T-helper 1 cell (primary cell): ENCODE measurements at regions not wholly inside any gene's neighbourhood (a gene's known extent, or its start where the extent isn't known, plus 50 kb on each side); places are given as distances from the start of the nearest gene placed in this dataset.
A peak's percentile ranks its signal among the peaks of the same experiment; 100 is the strongest.

Experiments used
- DNase-seq, 5 donors: peaks; one replicate each; pipeline ENCODE4 v3.0.0-alpha.2; 2012 to 2020

DNA sequence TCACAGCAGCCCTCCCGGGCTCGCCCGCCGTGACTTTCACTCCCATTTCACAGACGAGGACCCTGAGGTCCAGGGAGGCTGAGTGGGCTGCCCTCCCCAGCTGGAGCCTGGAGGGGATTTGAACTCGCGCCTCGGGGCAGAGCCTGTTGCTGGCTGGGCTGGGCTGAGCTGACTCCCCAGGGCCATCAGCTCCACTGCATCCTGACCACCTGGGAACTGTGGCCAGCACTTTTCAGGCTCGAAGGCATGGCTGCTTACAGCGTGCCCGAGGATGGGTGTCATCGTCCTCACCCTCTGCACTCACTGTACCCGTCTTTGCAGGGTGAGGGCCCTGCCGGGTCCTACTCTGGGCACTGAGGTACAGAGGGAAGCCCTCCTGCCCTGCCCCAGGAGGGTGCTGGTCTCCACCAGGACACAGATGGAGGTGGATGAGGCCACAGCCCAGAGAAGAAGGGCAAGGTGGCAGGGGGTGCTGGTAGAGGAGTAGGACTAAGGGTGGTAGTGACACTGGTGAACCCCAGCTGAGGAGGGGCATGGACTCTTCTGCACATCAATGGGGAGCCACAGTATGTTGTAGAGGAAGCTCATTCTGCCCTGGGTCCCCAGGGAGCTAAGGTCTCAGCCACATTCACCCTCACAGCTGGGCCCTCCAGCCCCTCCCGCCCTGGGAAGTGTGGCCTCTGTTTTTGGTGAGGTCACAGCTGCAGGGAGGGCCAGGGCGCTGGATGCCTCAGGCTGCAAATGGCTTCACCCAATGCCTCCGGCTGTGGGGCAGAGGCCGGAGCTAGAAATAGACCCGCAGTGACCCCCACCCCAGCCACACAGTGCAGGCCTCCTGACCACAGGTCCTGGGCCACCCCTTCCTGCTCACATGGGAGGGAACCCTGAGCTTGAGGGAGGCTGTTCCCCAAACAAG is 365.1 kb upstream of the SFSWAP start:
- no peak for DNase-seq

DNA sequence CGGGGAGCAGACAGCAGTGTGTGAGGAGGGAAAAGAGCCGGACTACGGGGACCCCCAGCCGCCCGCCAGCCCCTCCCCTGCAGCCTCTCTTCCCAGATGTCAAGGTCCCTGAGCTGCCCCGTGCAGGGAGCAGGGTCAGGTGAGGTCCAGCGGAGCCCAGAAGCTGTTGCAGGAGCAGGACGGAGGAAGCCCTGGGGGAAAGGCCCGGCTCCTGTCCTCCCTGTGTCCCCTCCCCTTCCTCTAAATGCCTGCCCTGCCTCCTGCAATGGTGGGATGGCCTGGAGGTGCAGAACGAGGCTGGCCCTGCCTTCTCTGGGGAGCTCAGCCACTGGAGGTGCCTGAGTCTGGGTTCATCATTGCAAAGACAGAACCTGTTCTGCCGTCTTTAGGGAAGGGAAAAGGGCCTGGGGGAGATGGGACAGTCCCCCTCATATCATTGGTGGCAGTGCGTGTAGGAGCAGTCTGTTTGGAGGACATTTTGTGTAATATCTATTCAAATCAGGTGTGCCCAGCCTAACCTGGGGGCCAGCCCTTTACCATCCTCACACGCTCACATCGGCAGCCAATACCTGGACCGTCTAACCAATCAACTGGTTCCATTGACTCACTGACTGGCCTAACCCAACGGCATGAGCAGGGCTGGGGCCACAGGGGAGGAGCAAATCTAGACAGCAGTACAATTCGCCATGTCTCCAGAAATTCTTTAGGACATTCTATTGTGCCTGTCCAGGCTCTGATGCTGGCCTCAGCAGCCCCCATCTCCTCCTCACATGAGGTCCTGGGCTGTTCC is 364.1 kb upstream of the SFSWAP start:
- no peak for DNase-seq

DNA sequence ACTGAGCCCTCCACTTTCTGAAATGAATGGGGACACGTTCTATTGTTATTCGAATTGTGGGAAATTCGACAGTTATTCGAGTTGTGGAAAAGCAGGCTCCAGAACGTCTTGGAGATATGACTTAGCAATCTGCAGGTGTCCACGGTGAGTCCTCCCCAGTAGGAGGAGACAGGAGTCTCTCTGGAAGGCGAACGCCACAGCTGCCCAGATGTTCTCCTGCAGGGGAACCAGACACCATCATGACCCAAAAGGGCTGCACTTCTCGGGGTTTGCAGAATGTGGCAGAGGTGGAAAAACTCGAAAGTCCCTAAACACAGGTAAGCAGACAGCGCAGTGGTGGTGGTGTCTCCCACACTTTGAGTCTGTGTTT is 363.6 kb upstream of the SFSWAP start:
- no peak for DNase-seq

DNA sequence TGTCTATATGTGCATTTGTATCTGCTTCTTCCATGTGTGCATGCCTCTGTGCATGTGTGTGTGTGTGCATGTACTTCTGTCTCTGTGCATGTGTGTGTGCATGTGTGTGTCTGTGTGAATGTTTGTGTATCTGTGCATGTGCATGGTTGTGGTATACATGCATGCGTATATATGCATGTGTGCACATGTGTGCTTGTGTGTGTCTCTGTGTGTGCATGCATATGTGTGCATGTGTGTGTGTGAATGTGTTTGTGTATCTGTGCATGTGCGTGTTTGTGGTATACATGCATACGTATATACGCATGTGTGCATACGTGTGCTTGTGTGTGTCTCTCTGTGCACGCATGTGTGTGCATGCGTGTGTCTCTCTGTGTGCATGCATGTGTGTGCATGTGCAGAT is 363.2 kb upstream of the SFSWAP start:
- no peak for DNase-seq

DNA sequence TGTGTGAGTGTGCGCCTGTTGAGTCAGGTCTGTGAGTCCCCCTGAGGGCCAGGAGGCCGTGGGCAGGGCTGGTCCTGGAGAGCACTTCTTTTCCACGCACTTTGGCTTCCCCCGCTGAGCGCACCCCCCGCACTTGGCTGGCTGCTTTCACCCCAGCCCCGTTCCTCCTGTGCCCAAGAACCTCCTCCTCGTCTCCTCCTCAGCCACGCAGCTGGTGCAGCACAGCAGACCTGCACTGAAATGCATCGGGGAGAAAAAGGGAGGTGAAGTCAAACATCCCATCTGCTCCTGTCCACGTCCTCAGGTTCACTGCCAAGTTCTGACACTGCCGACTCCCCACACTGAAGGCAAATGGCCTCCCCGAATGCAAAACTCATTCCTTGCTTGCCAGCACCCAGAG is 362.7 kb upstream of the SFSWAP start:
- DNase-seq, result no peak

DNA sequence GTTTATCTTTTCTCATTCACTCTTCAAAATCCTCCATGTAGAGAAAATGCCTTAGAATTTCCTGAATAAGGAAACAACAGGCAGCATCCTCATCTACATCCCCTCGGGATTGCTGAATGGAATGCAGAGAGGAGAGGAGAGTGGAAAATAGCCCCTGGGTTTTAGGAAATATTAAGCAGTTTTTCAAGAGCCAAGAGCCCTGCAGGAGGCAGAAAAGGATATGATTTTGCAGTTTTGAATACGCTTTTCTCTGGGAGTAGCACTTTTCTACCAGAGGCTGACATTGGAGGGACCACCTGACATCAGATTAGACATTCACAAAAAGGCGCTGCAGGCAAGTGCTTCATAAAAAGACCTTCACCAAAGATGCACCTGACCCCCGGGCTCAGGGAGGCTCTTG is 362.2 kb upstream of the SFSWAP start:
- DNase-seq, result no peak

DNA sequence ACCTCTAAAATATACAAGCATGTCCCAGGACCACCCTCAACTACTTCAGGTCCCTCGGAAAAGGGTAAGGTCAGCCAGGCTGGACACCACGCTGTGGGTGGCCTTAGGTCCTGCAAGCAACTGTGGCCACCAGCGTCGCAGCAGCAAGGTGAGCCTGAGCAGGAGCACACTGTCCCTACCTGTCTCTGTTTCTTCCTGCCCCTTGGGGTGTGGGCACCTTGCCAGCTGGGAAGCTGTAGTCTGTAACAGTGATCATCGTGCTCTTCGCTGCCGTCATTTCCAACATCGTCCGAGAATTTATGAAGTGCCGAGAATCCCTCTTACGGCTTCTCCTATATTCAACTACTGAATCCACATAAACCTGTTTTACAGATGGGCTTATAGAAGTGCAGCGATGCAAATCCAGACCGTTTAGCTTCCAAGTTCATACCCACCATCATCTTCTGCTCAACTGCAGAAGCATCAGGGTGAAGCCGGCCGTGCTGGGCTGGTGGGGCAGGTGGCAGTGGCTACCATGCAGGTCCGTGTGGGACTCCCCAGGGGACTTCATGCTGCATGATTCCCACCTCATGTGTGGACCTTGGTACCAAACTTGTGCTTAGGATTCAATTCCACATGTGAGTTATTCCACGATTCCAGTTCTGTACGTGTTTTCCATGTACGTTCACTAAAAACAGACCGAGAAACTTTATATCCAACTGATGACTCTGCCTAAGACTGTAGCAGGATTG is 361.3 kb upstream of the SFSWAP start:
- no peak for DNase-seq

DNA sequence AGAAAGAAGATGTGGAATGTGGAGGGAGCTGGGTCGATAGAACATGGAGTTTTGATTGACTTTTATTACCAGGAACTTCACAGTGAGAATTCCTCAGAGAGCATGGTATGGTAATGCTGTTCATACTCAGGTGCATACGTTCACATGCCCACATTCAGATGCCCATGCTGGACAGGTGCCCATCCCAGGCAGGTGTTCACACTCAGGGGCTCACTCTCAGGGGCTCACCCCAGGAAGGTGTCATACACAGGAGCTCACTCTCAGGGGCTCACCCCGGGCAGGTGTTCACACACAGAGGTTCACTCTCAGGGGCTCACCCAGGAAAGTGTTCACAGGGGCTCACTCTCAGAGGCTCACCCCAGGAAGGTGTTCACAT is 360.0 kb upstream of the SFSWAP start:
- DNase-seq, result no peak

DNA sequence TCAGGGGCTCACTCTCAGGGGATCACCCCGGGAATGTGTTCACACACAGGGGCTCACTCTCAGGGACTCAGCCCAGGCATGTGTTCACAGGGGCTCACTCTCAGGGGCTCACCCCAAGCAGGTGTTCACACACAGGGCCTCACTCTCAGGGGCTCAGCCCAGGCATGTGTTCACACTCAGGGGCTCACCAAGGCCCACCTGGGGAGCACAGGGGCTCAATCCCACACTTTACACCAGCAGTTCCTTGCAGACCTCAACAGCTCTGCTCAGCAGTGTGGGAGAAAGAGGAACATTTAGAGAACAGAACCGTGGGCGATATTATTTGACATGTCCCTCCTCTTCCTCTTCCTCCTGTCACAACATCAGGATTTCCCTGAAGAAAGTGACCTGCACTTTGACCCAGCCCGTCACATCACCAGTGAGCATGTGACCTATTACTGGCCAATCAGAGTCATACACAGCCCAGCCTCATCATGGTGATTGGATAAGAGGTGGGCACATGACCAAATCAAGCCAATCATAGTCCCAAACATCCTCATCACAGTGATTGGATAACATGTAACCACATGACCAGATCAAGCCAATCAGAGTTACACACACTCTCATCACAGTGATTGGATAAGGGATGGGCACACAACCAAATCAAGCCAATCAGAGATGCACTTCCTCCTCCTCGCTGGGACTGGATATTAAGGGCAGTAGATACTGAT is 359.4 kb upstream of the SFSWAP start:
- no peak for DNase-seq

DNA sequence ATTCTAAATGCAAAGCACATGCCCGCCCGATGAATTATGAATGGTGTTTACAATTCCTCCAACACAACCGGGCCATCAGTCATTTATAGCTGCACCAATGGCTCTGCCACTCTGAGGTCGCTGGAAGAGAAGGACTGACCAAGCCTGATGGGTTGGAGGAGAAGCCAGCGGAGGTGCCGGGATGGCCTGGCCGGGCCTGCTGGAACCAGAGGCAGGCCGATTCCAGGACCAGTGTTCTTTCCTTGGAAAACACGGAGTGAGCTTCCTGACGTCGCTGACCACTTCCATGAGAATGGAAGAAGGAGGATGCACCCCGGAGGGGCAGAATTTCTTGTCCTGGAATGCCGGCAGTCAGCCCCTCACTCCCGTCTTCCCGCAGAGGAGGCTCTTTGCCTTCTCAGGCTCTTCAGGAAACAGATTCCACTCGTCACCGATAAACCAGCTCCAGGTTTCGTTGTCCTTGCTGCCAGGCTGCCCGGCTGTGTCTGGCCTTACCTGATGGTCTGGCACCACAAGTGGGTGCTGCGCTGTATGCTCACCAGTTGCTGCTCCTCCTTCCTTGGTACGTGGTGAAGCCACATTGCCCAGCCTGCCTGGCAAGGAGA is 358.5 kb upstream of the SFSWAP start:
- DNase-seq, result no peak

DNA sequence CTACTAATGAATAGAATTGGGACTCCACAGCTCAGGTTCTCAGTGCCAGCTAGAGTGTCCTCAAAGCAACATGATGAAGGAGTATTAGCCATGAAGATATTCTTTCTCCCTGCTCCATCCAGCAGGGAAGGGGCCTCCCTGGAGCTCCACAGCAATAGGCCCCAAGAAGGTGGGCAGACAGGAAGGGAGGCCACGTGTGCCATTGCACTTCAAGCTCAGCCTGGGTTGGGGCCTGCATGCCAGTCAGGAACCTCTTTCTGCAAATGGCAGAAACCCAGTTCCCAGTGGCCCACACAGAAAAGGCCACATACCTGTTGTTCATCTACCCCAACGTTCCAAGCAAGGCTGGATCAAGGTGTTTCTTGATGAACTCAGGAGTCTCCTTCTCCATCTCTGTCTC is 357.5 kb upstream of the SFSWAP start:
- DNase-seq, result no peak

DNA sequence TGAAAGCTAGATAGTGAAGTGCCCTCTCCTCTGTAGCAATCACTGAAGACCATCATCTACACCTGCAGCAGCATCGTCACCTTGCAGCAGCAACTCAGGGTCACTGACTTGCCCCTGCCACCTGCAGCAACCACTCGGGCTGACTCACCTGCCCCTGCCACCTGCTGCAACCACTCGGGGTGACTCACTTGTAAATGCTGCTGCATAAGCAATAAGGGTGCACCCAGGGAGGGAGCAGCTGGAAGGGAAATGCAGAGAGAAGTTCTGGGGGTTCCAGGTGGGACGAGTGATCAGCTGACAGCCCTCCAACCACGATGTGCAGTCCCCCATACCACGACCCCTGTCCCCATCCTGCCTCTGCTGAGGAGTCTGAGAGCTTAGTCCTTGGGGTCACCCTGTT is 357.1 kb upstream of the SFSWAP start:
- DNase-seq, result no peak

DNA sequence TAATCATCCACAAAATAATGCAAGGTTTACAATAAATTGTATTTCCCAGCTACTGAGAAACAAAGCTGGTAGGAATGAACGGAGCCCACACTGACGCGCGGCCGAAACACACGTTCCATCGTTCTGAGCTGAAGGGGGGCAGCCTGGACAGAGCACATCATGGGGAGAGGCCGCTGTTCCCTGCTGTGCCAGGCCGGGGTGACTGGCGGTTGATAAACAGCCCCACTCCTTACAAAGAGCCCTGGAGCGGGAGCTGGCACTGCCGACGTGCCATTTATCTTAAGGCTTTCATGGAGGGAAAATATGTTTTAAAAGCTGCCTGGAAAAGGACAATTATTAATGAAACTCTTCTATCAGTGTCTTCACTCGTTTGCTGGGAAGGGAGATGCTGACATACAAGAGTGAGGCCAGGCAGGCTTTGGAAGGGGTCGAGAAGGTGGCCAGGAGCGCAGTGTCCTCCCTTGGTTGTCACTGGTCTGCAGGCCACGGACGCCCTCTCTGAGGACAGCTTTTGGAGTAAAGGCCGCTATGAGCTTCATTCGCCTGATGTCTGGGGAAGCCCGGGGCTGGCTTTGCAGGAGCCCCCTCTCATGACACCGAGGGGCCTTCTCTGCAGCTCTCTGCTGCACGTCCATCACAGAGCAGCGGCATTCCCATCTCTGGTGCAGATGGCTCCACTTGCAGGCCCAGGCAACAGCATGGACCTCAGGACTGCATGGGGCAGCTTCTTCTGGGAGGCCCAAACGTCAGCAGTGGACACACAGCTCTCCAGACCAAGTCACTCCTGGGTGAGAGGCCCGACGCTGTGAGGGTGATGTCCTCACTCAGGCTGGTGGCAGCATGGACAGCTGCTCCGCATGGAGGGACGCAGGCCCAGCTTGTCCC is 355.3 kb upstream of the SFSWAP start:
- DNase-seq, result no peak

DNA sequence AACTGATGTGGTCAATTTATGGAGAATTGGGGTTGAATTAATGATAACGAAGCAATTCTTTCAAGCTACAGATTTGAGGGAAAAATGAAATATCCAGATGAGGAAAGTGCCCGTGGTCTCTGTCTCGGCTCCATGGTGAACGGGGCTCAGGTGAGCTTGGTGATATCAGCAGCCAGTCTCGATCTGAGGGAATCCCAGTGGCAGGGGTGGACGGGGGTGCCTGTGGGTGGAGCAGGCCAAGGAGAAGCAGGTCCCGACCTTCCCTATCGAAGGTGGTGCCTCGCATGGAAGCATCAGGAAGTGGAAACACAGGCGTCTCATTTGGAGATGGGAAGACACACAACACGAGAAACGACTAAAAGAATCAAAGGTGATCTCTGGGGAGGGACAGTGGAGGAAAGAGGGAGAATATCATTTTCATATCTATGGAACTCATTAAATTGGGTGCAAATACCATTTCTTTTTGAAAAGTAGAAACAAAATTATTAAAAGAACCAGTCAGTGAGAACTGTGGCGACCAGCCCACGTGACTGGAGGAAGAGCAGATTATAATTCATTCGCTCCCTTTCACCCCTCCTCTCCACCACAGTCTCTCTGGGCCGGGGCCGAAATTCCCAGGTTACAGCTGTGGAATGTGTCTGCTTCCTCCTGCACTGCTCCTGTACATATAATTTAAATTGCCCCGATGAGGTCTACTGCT is 354.3 kb upstream of the SFSWAP start:
- no peak for DNase-seq

DNA sequence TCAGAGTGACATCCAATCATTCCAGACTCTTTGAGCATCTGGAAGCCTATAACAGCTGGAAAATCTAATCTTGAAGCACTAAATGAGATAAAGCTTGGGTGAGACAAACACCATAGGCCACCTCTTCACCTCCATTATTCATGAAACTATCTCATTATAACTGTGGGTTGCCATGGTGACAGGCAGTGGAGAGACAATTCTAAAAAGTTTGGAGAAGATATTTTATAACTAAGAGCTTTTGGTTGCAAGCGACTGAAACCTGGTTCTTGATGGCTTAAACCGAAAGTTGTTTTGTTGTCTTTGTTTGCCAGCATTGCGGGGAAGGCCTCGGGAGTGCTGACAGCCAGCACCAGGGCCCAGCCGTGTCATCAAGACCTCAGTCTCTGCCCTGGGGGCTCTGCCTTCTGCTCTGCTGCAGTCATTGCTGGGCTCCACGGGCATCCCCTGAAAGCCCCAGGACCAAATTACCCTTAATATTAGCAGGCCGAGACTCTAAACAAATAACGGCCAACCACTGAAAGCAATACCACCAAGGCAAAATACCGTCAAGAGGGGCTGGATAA is 353.6 kb upstream of the SFSWAP start:
- no peak for DNase-seq

DNA sequence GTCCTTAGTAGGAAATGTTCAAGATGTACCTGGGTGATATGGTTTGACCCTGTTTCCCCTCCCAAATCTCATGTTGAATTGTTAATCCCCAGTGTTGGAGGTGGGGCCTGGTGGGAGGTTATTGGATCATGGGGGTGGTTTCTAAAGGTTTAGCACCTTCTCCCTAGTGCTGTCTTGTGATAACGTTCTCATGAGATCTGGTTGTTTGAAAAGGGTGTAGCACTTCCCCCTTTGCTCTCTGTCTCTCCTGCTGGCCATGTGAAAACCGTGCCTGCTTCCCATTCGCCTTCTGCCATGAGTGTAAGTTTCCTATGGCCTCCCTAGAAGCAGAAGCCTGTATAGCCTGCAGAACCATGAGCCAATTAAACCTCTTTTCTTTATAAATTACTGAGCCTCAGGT is 353.0 kb upstream of the SFSWAP start:
- DNase-seq, result no peak

DNA sequence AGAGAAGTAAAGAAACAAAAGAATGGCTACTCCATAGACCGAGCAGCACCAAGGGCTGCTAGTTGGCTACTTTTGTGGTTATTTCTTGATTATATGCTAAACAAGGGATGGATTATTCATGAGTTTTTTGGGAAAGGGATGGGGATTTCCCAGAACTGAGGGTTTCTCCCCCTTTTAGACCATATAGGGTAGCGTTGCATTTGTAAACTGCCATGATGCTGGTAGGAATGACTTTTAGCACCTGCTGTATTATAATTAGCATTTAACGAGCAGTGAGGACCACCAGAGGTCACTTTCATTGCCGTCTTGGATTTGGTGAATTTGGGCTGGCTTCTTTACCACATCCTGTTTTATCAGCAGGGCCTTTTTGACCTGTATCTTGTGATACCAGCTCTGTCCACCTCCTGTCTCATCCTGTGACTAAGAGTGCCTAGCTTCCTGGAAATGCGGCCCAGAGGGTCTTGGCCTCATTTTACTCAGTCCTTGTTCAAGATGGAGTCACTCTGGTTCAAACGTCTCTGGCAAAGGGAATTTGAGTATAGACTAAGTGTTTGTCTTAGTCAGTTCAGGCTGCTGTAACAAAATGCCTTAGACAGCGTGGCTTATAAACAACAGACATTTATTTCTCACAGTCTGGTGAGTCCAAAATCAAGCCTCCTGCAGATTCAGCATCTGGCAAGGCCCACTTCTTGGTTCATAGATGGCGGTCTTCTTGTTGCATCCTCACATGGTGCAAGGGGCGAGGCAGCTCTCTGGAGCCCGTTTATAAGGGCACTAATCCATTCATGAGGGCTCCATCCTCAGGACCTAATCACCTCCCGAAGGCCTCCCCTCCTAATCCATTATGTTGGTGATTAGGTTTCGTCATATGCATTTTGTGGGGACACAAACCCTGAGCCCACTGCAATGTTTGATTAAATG is 348.3 kb upstream of the SFSWAP start:
- DNase-seq, result no peak

DNA sequence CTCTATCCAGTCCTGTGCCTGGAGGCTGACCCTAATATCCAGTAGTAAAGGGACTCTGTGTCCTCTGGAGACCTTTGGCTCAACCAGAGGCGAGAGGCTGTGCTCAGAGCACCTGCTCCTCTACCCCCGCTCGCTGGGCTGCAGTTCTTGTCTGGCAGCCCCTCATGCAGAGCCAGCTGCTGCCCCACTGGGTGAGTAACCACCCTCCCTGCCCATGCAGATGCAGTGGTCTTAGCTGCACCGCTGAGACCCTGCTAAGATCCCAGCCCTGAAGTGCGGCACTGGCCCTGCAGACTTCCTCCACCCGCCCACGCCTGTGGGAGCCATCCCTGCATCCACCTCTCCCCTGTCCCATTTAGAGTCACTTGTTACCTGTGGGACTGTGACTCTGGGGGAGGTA is 347.5 kb upstream of the SFSWAP start:
- no peak for DNase-seq

DNA sequence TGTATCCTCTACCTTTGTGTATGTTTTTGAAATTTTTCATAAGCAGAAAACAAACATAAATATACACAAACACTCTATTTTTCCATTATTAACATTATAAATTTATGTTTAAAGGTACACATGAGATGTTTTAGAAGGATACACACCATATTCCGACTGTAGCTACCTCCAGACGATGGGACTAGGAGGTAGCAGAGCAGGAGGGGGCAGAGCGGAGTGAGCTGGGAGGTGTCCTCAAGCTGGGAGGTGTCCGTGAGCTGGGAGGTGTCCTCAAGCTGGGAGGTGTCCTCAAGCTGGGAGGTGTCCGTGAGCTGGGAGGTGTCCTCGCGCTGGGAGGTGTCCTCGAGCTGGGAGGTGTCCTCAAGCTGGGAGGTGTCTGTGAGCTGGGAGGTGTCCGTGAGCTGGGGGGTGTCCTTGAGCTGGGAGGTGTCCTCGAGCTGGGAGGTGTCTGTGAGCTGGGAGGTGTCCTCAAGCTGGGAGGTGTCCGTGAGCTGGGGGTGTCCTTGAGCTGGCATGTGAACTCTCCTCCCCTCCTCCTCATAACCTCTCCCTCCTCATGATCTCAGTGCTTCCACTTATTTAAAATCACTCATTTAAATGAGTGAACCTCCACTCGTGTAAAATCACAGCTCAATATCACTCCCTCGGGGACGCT is 346.9 kb upstream of the SFSWAP start:
- peak in 1 of 5 donors; percentile 5 for DNase-seq
